NCI-H1048 (cell line): ENCODE measurements at regions not wholly inside any gene's neighbourhood (a gene's known extent, or its start where the extent isn't known, plus 50 kb on each side); places are given as distances from the start of the nearest gene placed in this dataset.

ENCODE experiments used
- DNase-seq: peaks from one replicate; lab custom pipeline; 2025; lab: John Stamatoyannopoulos, UW

DNA sequence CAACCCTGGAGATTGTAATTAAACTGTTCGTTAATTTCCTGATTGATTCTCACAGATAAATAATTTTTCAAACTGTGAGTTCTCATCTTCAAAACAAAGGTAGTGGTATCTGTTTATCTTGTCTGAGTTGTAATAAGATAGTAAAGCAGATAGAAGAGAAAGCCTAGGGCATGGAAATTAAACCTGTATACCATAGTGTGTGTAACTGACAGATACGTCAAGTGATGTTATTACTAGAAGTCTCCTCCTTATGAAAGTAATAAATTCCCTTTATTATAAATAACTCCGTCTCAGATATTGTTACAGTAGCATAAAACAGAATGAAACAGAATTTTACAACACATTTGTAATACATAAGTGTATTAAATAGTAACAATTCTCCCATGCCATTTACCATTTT lies 1065.1 kb downstream of the SLITRK1 start:
- no peak for DNase-seq

DNA sequence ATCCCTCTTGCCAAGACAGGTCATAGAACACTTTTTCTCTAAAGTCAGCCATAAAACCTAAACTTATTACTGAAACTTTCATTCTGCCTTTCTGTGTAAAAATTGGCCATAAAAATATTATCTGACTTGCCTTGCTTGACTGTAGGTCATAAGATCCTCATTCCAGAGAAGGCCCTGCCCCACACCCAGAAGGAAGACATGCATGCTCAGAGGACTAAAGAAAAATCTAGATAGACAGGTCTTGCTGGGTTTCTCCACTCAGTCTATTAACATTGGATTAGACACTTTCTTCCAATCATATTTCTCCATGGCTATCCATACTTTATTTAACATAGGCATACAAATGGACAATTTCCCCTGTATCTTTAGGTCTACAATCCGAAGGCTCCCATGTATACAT lies 1066.5 kb downstream of the SLITRK1 start:
- DNase-seq: no peak

DNA sequence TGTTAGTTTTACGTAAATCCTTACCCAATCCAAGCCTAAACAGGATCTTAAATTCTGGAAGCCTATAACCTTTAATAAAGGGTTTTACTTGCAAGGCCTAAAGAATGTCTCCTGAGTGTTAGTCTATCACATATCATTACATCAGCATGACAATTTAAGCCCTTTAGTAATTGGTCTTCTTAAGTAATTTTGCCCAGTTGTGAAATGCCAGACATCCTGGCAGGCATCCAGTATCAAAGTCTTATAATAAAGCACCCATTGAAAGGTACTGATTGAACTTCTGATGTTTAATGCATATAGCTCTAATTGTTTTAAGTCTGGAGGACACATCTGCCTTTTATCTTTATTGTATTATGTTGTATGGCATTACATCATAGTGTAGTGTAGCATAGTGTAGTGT lies 1078.9 kb downstream of the SLITRK1 start:
- no peak for DNase-seq

DNA sequence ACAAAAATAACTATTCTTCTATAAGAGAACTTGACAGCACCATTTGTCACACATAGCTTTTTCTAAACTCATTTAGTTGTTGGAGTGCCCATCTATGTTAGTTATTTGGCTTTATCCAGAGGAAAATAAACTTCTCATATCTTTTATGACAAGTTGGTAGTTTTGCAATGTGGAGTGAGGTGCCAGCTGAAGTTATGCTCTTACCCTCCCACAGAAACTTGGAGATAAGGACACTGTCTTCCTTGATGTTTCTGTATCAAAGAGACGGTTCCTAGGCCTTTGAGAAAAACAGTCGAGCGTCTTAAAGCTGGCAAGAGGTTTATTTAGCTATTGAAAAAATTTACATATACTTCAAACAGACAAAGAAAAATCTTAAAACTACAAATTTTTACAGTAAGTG lies 1079.7 kb downstream of the SLITRK1 start:
- DNase-seq: no peak

DNA sequence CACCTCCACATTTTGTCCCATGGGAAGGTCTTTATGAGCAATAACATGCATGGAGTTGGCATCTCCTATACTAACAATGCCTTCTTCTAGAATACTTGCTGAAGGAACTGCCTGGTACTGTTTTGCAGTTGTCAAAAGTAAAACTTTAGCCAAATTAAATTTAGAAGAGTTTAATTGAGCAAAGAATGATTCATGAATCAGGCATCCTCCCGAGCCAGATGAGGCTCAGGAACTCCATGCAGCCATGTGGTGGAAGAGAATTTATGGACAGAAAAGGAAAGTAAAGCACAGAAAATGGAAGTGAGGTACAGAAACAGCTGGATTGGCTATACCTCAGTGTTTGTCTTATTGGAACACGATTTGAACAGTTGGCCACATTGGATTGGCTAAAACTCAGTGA lies 1081.9 kb downstream of the SLITRK1 start:
- no peak for DNase-seq

DNA sequence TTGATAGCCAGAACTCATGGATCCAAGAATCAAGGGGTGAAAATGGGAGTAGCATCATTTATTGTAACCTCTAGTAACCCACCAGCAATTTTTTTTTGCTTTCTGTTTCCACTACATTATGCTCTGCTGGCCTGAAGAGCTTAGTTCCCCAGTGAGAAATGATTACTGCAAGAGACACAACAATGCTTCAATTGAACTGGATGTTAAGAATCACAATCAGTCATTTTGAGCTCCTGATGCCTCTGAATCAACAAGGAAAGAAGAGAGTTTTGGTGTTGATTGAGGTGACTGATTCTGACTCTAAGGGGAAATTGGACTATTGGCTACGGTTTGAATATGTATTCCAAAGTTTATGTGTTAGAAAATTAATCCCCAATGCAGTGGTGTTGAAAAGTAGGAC lies 1084.4 kb downstream of the SLITRK1 start:
- no peak for DNase-seq

DNA sequence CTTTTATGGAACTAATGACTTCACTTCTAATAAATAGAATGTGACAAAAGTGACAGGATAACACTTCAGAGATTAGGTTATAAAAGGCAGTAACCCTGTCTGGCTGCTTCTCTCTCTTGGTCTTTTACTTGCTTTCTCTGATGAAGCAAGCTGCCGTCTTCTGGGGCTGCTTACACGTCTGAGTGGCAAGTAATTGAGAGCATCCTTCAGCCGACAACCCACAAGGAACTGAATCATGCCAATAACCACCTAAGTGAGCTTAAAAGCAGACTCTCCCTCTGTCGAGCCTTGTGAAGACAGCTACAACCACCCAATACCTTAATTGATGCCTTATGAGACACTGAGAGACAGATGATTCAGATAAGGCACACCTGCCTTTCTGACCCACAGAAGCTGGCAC lies 1091.2 kb downstream of the SLITRK1 start:
- DNase-seq: no peak

DNA sequence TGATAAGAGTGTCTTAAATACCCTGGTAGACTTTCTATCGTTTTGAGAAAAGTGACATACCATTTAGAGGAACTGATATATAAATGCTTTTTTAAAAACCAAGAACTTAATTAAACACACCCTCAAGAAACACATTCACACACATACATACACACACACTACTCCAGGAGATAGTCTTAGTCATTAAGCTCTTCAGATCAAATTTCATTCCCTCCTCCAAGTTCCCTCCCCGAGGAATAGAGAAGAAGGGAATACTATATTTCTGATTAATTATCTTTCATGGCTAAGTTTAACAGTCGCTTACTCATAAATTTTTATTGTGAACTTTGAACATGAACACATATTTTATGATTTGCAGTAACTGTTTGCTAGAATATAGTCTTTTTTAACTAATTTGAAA lies 1109.5 kb downstream of the SLITRK1 start:
- no peak for DNase-seq

DNA sequence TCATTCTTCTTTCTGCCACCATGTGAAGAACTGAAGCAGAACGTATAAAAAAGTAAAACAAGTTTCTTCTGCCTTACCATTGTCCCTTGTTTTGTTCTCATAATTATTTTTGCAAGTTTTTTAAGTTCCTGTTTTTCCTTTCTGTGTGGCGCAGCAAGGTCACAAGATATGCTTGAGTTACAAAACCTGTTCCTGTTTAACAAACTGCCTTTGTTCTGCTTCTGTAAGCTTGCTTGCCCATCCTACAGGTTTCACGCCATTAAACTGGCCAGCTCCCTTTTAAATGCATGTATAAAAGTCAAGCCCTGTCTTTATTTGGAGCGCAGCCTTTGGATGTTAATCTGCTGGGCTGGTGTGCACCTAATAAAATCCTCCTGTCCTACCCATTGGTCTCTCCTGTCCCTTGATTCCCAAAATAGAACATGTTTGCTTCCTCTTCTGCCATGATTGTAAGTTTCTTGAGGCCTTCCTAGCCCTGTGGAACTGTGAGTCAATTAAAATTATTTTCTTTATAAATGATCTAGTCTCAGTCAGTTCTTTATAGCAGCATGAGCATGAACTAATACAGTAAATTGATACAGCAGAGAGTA lies 1115.4 kb downstream of the SLITRK1 start:
- DNase-seq: no peak

DNA sequence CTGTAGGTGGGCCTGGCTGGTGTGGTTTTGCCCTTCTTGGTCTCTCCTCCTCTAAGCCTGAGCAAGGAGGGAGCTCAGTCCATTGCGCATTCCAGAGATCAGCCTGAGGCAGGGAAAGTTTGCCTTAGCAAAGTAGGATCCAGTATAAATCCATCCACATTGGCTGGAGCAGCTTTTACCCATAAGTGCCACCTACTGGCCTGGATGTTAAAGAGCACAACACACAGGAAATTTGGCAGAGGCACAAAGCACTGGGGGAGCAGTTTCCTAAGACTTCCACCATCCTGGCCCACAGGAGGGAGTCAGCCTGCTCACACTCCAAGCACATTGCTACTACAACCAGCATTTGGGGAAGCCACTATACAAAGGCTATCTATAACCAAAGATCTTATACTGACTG lies 1124.2 kb downstream of the SLITRK1 start:
- no peak for DNase-seq

DNA sequence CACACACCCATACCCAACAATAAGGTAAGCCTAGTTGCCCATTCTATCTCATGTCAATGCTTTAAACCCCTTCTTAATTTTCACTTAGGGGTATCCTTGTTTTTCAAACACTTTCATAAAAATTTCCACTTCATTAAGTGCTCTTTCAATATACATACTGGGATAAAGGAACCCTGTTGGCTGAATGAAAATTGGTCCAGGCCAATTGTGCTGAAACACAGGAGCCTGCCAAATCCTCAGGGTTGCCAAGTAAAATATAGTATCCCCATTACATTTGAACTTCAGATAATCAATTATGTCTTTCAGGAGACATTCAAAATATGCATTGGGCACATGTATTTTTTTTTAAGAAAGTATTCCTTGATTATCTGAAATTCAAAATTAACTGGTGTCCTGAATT lies 1131.1 kb downstream of the SLITRK1 start:
- DNase-seq: no peak

DNA sequence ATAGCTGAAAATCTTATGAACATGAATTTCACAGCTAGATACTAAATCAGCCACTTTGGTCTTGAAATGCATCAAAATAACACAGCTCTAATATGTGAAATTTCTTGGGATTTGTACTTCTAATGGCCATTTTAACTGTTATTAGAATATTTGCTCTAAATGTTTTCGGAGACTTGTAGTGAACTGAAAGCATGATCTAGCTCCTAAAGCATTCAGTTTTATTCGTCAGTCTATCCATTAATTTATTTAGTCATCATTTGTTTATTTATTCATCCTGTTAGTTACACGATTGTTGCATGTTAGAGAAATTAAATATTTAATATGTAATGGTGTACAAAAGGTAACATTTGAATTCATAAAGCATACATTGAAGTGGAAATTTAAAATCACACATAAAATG lies 1132.7 kb downstream of the SLITRK1 start:
- no peak for DNase-seq

DNA sequence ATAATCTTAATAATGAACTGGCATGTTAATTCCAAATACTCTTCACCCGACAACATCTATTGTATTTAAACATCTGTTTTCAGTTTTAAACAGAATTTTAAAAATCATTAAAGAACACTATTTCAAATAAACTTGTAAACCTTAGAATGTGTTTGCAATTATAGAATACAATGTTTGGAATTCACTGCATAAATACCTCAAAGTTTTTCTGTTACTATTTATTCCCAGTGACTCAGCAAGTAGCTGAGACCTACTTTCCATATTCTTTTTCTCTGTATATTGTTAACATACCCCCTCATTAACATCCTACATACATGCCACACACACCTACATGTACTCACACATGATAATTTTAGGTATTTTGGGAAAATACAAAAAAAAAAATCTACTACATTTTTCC lies 1134.3 kb downstream of the SLITRK1 start:
- DNase-seq: no peak

DNA sequence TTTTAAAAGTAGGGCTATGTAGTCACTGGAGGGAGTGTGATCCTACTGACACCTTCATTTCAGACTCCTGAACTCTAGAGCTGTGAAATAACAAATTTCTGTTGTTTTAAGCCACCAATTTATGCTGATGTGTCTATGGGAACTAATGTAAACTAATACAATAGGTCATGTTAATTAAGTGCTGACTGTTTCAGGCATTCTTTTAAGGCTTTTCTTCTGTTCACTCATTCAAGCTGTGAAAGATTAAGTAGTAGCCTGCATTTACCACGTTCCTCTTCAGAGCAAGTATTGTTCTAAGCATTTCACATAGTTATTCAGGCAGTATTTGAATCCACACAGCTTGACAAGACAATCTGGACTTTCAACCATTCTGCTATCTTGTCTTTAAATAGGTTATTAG lies 1135.0 kb downstream of the SLITRK1 start:
- no peak for DNase-seq

DNA sequence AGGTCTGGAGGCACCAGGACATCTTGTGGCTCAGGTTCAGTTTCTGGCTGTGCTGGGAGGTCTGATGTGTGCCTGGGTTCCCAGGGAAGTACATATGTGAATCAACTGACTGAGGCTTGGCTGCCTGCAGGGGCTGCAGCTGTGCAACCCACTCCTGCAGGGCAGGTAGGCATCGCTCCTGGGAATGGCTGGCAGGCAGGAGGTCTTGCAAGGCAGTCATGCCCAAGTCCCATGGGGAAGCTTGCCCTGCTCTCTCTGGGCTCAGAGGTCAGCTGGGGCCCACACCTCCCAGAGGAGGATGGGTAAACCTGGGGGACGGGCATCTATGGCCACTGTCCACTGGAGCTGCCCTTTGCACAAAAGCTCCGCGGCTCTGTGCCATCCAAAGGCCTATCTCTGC lies 1141.8 kb downstream of the SLITRK1 start:
- DNase-seq: no peak

DNA sequence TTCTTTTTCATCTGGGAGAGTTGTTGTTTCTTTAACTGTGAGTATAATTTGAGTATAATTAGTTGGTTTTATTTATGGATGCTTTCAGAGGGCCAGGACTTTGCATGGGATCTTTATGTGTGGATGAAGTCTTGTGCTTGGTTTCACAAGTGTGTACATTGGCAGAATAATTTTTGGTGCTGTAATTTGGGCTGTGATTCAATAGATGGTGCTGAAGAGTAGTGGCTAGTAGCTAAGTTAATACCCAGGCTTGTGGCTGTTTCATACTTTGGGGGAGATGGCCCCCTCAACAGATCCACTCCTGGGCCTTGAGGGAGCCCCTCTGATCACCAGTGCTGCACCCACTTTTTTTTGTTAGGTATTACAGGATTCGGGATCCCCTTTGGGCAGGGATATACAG lies 1142.4 kb downstream of the SLITRK1 start:
- DNase-seq: no peak

DNA sequence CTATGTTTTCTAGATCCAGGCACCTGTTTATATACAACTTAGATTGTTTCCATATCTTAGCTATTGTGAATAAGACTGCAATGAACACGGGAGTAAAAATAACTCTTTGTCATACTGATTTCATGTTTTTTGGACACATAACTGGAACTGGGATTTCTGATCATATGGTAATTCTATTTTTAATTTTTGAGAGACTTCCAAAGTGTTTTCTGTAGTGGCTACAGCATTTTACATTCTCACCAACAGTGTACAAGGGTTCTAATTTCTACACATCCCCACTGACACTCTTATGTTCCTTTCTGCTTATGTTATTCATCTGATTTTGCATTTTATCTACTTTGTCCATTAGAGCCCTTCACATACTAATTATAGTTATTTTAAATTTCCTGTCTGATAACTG lies 1152.9 kb downstream of the SLITRK1 start:
- DNase-seq: no peak

DNA sequence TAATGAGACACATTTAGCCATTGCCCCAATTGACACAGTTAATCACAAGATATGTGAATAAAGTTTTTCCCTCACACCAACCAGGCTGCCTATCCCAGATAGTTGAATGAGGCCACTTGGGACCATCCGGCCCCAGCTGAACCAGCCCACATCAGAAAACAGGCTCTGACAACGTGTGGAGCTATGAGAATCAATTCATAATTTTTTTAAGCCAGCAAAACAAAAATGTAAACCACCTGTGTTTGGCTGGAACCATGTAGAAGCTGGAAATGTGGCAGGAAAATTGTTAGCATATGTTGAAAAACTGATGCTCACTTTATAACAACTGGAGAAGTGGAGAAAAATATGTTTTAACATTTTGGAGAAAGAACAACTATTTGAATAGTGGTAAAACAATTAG lies 1161.3 kb downstream of the SLITRK1 start:
- no peak for DNase-seq

DNA sequence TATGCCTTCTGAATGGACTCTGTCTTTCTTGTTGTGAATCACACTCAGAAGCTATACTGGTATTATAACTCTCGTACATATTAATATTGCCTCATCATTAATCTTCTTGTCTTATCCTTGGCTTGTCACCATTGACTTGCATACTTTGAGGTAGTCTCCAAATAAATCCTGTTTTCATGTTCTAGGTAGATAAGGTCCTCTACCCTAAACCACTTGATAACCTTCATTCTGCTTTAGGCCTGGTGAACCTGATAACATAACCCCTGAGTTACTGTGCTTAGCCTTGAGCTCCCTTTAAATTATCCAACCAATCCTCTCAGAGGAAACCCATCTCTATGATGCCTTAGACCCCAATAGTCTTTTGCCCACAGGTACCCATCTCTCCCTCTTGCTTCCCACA lies 1162.3 kb downstream of the SLITRK1 start:
- no peak for DNase-seq

DNA sequence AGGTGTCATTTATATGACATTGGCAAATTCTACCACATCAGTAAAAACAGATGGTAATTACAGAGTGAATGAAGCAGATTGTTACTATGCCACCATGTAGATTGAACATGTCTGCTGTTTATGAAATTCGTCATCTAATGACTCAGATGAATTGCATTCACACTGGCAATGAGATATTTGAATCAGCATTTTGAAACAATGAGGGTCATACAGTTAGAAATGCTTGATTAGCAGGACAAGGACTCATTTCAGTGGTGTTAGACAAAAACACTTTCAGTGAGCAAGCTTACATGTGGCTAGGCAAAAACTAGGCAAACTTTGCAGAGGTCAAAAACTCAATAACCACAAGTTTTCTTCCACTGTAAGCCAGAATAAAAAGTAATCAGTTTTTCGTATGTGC lies 1165.0 kb downstream of the SLITRK1 start:
- no peak for DNase-seq

DNA sequence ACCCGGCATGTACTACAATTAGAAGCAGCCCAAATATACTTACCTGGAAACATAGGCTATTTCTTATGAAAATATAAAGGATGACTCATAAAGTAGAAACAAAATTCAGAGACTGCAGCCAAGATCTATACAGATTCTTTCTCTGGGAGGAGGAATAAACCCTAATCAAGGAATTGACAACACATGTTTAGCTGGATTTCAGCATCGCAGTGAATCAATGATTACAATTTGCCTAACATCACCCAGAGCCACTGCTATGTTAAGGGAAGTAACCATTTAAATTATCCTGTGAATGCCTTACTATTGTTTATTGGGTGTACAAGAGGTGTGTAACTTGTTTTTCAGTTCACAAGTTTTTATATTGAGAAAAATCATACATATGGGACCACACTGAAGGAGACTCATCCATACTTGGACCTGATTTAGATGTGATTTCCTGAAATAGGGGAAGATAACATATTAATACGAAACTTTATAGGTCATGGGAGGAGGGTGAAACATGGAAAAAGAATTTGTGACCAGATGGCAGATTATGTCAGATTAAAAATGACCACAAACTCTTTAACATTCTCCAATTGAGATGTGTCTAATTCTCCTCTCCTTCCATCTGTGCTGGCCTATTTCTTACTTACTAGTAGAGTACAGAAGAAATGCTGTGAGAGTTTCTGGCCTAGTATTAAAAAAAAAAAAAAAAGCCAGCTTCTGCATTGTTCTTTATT lies 1168.4 kb downstream of the SLITRK1 start:
- no peak for DNase-seq

DNA sequence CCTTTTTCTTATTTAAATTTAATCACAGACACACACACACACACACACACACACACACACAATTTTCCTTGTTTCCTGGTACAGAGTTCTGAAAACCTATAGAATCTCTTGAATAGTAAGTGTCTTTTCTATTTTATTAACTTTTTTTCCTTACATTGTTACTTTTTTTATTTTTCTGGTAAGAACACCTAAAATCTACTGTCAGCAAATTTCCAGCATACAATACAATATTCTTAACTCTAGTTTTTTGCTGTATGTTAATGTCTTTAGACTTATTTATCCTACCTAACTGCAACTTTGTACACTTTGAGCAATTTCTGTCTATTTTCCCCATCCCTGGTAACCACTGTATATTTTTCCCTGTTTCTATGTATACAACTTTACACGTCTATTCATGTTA lies 1179.8 kb downstream of the SLITRK1 start:
- no peak for DNase-seq

DNA sequence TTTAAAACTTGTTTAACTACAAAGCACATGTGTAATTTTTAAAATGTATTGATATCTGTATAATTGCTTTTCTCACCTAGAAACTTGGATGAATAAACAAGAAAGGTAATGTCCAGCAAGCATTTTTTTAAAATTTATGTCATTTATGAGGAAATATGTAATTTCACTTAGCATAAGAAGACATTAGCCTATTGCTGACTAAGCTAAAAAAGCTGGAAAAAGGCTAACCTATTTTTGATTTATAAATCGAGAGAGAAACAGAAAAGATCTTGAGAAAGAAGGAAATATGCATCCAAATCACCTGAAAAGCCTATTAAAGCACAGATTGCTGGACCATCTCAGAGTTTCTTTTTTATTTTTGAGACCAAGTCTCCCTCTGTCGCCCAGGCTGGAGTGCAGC lies 1181.3 kb downstream of the SLITRK1 start:
- DNase-seq: no peak

DNA sequence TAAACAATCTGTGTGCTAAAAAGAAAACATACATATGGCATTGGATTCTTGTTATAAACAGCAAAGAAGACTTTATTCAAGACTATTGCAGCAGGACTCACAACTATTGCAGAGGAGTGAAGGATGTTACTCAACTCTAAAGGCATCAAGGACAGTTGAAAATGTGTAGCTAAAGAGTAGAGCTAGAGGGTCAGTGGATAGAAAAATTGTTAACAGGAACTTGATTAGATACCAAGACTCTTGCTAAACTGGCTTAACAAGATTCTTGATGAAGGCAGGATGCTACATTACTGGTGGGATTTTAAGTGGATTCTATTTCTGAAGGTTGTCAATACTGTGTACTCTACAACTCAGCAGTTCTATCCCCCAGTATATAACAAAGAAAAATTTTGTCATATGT lies 1183.3 kb downstream of the SLITRK1 start:
- no peak for DNase-seq
